Effector memory CD8-positive, alpha-beta T cell (primary cell): ENCODE measurements at regions not wholly inside any gene's neighbourhood (a gene's known extent, or its start where the extent isn't known, plus 50 kb on each side); places are given as distances from the start of the nearest gene placed in this dataset.

Source experiments
- ATAC-seq: fragments of 150-1000 bp; cut with Tn5 transposase; replicated peaks from 2 replicates; pipeline ENCODE4 v1.10.0; 2021; ENCODE audit warnings: mild to moderate bottlenecking, moderate library complexity
- DNase-seq, 3 experiments: peaks; one replicate each; pipeline ENCODE4 v3.0.0; 2021
- H3K27ac Mint-ChIP-seq, 2 donors: one replicate each; pipeline ENCODE4 v1.8.0; 2022; ENCODE audit warnings: mild to moderate bottlenecking in 2 of 2, mixed read lengths in 2 of 2, moderate library complexity in 2 of 2
- H3K27me3 Mint-ChIP-seq, 2 donors: one replicate each; pipeline ENCODE4 v1.8.0; 2022; ENCODE audit warnings: mixed read lengths in 2 of 2
- H3K36me3 Mint-ChIP-seq: one replicate; pipeline ENCODE4 v1.8.0; 2022; ENCODE audit warnings: mild to moderate bottlenecking, moderate library complexity, mixed read lengths; ENCODE audit not compliant: insufficient read depth
- H3K4me1 Mint-ChIP-seq, 2 donors: one replicate each; pipeline ENCODE4 v1.8.0; 2022; ENCODE audit warnings: low read depth in 2 of 2, mixed read lengths in 2 of 2
- H3K4me3 Mint-ChIP-seq, 2 donors: one replicate each; pipeline ENCODE4 v1.8.0; 2022; ENCODE audit warnings: mild to moderate bottlenecking in 2 of 2, mixed read lengths in 2 of 2, moderate library complexity in 2 of 2
- H3K9me3 Mint-ChIP-seq, 2 donors: one replicate each; pipeline ENCODE4 v1.8.0; 2022; ENCODE audit warnings: mixed read lengths in 2 of 2

- Mint-ChIP-seq H3K9me3 (no peaks in the 10 kb centered on the region), H3K4me3 (no peak overlapping the region)
- ATAC-seq = no peak
Observed at GRCh38 chr6:145309842-145310535, 425.3 kb downstream of the EPM2A start.

DNA sequence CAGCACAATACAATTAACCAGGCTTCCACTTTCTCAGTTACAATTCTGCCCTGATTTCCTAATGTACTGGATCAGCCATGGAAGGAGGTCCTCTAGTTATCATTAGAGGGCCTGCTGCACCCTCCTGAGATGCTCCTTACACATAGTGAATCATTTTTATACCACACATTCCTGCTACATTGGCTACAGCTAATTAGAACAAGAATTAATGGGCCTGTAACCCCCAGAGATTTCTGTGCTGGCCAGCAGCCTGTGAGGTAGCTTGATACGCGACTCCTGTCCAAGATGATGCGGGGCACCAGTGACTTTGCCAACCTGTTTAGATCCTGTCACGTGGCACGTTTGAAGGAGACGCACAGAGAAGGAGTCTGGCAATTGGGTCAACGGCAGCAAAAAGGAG, 422.8 kb downstream of the EPM2A start:
- DNase-seq = no peak
- Mint-ChIP-seq H3K4me3 (no peak overlapping the region), H3K27ac (no peak overlapping the region), H3K9me3 (no peaks in the 10 kb centered on the region), H3K27me3 (peaks cover under 1 to 7% of the 10 kb centered on the region in 2 donors), H3K4me1 (no peaks in the 10 kb centered on the region), H3K36me3 (no peaks in the 10 kb centered on the region)
- ATAC-seq = no peak

More at GRCh38 chr6:145309842-145310535, 425.3 kb downstream of the EPM2A start:
- no peaks in the 10 kb centered on the region for H3K36me3 Mint-ChIP-seq
- no peaks in the 10 kb centered on the region for H3K4me1 Mint-ChIP-seq
- peaks cover 0 to 7% of the 10 kb centered on the region in 2 donors for H3K27me3 Mint-ChIP-seq
- no peak for DNase-seq
- no peak overlapping the region for H3K27ac Mint-ChIP-seq

DNA sequence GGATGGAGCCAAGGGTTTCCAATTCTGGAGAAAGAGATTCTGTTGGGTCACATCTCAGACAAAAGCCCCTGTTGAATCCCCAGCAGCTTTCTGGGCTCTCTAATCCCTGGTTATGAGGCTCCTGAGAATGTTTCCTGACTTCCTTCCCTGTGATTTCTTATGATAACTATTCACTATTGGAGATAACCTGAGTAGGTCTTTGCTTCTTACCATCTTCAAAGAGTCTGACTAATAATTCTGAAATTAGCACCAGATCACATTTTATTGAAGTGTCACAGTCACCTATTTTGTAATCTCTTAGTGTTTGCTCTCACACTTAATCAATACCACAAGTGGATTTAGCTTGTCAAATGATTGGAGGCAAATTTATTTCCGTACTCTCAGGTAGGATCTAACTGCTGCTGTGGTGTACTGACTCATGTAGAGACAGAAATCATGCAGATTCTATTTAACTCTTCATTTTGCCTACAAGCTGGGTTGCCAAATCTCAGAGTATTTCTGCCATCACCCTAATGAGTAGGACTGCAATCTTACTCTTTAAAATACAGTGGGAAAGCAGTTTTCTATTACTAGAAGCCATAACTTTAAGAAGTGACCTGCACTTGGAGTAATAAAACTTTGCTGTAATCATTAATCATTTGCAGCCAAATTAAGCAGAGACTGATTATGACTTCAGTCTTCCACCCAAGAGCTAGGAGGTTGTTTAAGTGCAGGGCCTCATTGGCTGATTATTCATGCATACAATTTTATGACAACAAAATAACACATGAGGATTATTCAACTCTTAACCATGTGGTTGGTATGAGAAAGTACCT, 422.1 kb downstream of the EPM2A start:
- H3K36me3 Mint-ChIP-seq = no peaks in the 10 kb centered on the region
- peaks cover 0 to 6% of the 10 kb centered on the region in 2 donors for H3K9me3 Mint-ChIP-seq
- H3K27ac Mint-ChIP-seq = no peak overlapping the region
- H3K4me1 Mint-ChIP-seq = no peaks in the 10 kb centered on the region
- no peak for DNase-seq
- H3K27me3 Mint-ChIP-seq = peaks cover 7 to 8% of the 10 kb centered on the region in 2 donors
- ATAC-seq = no peak
- H3K4me3 Mint-ChIP-seq = no peak overlapping the region

- no peaks in the 10 kb centered on the region for H3K36me3 Mint-ChIP-seq
Observed at GRCh38 chr6:145315982-145316600, 419.2 kb downstream of the EPM2A start.

GRCh38 chr6:145318952-145319351, 416.4 kb downstream of the EPM2A start:
- H3K9me3 Mint-ChIP-seq = peaks cover 0 to 9% of the 10 kb centered on the region in 2 donors
- no peak for DNase-seq
- no peak for ATAC-seq
- H3K4me3 Mint-ChIP-seq = no peak overlapping the region
- H3K4me1 Mint-ChIP-seq = no peaks in the 10 kb centered on the region
- H3K27me3 Mint-ChIP-seq = peaks cover 0 to 14% of the 10 kb centered on the region in 2 donors
- H3K36me3 Mint-ChIP-seq = no peaks in the 10 kb centered on the region
- H3K27ac Mint-ChIP-seq = no peak overlapping the region

More at GRCh38 chr6:145315982-145316600, 419.2 kb downstream of the EPM2A start:
- H3K4me1 Mint-ChIP-seq = no peaks in the 10 kb centered on the region
- H3K4me3 Mint-ChIP-seq = no peak overlapping the region
- H3K27ac Mint-ChIP-seq = no peak overlapping the region
- ATAC-seq = no peak
- H3K27me3 Mint-ChIP-seq = peaks cover 0 to 14% of the 10 kb centered on the region in 2 donors
- no peak for DNase-seq
- peaks cover 0 to 9% of the 10 kb centered on the region in 2 donors for H3K9me3 Mint-ChIP-seq

DNA sequence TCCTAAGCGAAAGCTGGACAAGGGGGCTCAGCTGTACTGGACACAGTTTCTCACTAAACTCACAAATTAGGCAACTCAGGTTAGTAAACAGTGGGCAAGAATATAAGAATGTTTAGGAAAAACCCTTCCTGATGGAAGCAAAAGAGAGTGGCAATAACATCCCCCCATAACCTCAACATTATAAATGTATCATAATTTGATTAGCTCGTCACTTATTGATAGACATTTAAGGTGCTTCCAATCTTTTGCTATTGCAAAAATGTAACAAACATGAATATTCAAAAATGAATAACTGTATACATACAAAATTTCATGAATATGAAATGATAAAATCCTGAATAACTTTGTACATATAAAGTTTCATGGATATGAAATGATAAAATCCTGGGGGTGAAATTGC, 415.7 kb downstream of the EPM2A start:
- Mint-ChIP-seq H3K4me1 (no peaks in the 10 kb centered on the region), H3K36me3 (no peaks in the 10 kb centered on the region), H3K27ac (no peak overlapping the region), H3K27me3 (peaks cover 0 to 14% of the 10 kb centered on the region in 2 donors), H3K9me3 (peaks cover 0 to 9% of the 10 kb centered on the region in 2 donors), H3K4me3 (no peak overlapping the region)
- ATAC-seq = no peak
- no peak for DNase-seq

DNA sequence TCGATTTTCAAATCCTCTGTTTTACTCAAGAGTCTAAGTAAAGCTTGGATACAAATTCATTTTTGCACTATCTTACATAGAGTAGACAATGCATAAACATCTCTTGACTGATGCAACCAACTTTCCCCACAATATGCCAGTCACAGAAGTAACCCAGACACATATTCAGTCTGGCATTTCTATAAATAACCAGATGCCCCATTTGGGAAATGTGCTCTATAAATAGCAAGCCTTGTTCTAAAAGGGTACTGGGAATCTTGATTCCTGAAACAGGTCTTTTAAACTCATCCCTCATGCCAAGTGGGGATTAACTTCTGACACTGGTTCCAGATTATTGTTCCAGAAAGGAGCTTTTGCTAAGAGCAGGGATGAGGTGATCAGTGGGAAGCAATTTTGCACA, 411.7 kb downstream of the EPM2A start:
- no peak overlapping the region for H3K27ac Mint-ChIP-seq
- ATAC-seq = no peak
- no peaks in the 10 kb centered on the region for H3K9me3 Mint-ChIP-seq
- DNase-seq = no peak
- peaks cover 0 to 1% of the 10 kb centered on the region in 2 donors for H3K27me3 Mint-ChIP-seq
- H3K36me3 Mint-ChIP-seq = no peaks in the 10 kb centered on the region
- no peaks in the 10 kb centered on the region for H3K4me1 Mint-ChIP-seq
- H3K4me3 Mint-ChIP-seq = no peak overlapping the region

DNA sequence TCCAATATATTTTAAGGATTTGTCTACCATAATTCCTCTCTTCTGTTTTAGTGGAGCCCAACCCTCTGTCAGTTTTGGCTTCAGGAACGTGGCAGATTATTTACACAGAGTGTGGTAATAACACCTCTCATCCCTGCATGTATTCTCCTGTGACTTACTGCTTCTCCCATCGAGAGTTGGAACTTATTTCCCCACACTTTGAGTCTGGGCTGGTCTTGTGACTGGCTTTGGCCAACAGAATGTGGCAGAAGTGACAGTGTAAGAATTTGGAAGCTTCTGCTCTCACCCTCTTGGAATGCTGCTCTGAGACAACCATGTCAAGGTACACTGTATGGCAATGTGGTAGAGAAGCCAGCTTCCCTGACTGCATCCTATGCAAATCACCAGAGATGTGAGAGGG, 407.7 kb downstream of the EPM2A start:
- no peaks in the 10 kb centered on the region for H3K36me3 Mint-ChIP-seq
- H3K27me3 Mint-ChIP-seq = no peaks in the 10 kb centered on the region
- H3K4me3 Mint-ChIP-seq = no peak overlapping the region
- H3K27ac Mint-ChIP-seq = no peak overlapping the region
- DNase-seq (no peak), ATAC-seq (no peak)
- no peaks in the 10 kb centered on the region for H3K9me3 Mint-ChIP-seq
- no peaks in the 10 kb centered on the region for H3K4me1 Mint-ChIP-seq

DNA sequence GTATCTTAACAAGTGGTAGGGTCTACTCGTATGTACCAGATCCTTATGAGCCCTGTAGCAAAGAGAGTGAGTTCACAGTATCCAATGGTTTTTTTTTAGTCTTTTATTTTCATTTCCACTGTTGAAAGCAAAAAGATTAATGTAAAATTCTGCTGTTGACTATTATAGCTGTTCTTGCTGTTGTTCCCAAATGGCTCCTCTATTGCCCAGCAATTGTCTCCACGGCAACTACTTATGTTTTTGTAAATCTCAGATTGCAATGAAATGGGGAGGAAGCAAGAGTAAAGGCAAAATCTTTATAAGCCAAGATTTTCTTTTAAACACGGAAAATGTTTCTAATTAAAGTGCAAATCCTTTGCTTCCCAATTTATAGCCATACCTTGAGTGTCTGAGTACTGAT, 406.1 kb downstream of the EPM2A start:
- Mint-ChIP-seq H3K27ac (no peak overlapping the region), H3K4me3 (no peak overlapping the region), H3K27me3 (no peaks in the 10 kb centered on the region), H3K9me3 (no peaks in the 10 kb centered on the region), H3K36me3 (no peaks in the 10 kb centered on the region), H3K4me1 (no peaks in the 10 kb centered on the region)
- ATAC-seq (no peak), DNase-seq (no peak)

DNA sequence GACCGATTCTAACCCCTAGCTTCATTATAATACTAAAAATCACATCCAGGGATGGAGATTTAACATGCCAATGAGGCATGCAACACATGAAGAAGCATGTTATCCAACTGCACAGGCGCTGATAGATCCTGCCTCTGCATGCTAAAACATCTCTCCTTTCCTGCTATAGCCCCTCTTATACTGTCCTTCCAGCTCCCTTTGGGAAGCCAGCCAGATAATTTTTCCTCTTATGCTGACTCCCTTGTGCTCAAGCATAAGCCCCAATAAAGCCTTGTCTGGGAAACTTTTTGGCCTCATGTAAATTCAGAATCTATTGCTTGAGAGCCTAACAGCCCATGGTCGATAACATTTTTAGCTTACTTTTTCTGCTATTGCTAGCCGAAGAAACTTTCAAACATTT, 404.3 kb downstream of the EPM2A start:
- H3K27ac Mint-ChIP-seq = no peak overlapping the region
- no peaks in the 10 kb centered on the region for H3K4me1 Mint-ChIP-seq
- no peaks in the 10 kb centered on the region for H3K27me3 Mint-ChIP-seq
- no peak for DNase-seq
- no peaks in the 10 kb centered on the region for H3K9me3 Mint-ChIP-seq
- no peaks in the 10 kb centered on the region for H3K36me3 Mint-ChIP-seq
- no peak for ATAC-seq
- no peak overlapping the region for H3K4me3 Mint-ChIP-seq

DNA sequence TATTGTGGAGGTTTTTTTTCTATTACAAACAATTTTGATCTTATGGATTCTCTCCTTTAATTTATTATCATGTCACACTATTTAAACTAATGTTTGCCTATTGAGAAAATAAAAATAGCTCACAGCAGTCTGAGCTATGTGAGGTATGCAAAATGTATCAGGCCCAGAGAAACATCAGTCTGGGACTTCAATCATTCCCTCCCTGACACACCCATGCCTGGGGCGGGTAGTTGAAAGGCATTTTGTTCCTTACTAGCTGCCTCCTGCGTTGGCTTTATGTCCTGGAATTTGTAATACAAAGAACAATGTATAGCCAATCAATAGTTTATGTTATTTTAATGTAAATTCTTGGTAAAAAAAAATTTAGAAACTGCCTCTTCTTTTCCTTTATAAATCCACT, 403.3 kb downstream of the EPM2A start:
- H3K4me3 Mint-ChIP-seq = no peak overlapping the region
- H3K9me3 Mint-ChIP-seq = no peaks in the 10 kb centered on the region
- H3K27me3 Mint-ChIP-seq = no peaks in the 10 kb centered on the region

GRCh38 chr6:145336119-145336518, 399.2 kb downstream of the EPM2A start:
- Mint-ChIP-seq H3K4me1 (no peaks in the 10 kb centered on the region), H3K27me3 (no peaks in the 10 kb centered on the region), H3K36me3 (no peaks in the 10 kb centered on the region), H3K27ac (no peak overlapping the region), H3K4me3 (no peak overlapping the region), H3K9me3 (no peaks in the 10 kb centered on the region)
- DNase-seq = no peak
- ATAC-seq = no peak

More for the DNA sequence above, 403.3 kb downstream of the EPM2A start:
- Mint-ChIP-seq H3K4me1 (no peaks in the 10 kb centered on the region), H3K27ac (no peak overlapping the region), H3K36me3 (no peaks in the 10 kb centered on the region)
- ATAC-seq = no peak
- no peak for DNase-seq

- Mint-ChIP-seq H3K36me3 (no peaks in the 10 kb centered on the region), H3K4me1 (peaks cover 0 to 2% of the 10 kb centered on the region in 2 donors), H3K9me3 (no peaks in the 10 kb centered on the region), H3K27ac (no peak overlapping the region), H3K27me3 (peaks cover 0 to 2% of the 10 kb centered on the region in 2 donors), H3K4me3 (no peak overlapping the region)
- no peak for DNase-seq
- ATAC-seq = no peak
Observed at GRCh38 chr6:145339089-145339488, 396.2 kb downstream of the EPM2A start.
